HG03175 (cell line): ENCODE measurements at regions not wholly inside any gene's neighbourhood (a gene's known extent, or its start where the extent isn't known, plus 50 kb on each side); places are given as distances from the start of the nearest gene placed in this dataset.
"Not testable (repeated sequence)": the region's sequence is repeated elsewhere in the genome, so short reads cannot be mapped to it uniquely, and the experiment has no call there.

Source experiments
- ATAC-seq: cut with Tn5 transposase; IDR thresholded peaks from one replicate; pipeline ENCODE4 v1.9.1; 2021; ENCODE audit warnings: mild to moderate bottlenecking, moderate library complexity; ENCODE audit not compliant: unreplicated experiment

- ATAC-seq: no peak
Measured at GRCh38 chr2:139439100-139439499, 658.9 kb upstream of the NXPH2 start.

DNA sequence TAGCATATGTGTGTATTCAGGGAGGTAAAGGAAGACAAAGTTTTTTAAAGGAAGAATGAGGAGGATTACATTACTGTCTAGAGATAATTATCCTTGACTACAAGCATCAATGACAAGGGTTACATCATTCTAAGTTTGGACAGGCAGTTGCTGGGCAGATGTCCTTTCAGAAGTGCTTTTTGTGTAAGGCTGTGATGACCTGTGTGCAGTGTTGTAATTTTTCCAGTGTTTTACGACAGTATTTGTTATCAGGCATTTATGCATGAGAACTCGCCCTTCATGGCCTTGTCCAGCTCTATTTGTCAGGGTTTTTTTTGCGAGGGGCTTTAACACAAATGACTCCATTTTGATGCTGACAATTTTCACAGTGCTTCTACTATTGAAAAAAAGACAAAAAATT, 658.3 kb upstream of the NXPH2 start:
- no peak for ATAC-seq

DNA sequence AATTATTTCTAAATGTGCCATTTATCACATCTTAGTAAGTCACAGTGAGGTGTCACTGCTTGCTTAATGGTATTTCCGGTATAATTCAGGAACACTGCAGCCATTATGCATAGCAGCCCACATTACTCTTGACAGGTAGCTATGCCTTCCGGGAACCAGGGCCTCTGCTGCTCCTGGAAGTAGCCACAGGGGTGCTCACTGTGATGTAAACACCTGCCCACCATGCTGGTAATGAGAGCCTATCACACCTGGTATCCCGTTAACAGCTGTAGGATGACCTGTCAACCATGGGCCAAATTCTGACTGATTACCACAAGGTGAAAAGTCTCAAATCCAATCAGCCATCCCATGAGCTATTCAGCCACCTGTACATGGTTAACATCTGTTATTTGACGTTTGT, 647.0 kb upstream of the NXPH2 start:
- ATAC-seq: no peak

DNA sequence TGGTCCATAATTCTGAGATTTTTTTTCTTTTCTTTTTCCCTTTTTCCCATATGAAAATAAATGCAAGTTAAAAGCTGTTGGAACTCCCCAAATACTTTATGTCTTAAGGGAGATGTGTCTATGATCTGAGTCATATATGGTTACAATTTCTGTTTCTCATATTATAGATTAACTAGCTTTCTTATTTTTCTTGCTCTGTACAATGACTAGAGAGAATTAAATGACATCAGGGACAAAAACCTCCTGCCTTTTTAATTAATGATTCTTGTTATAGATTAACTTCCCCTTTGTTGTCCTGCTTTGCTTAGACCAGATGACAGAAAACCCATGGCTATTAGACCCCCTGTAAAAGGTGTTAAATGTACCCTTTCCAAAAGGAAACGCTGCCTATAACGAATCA, 643.9 kb upstream of the NXPH2 start:
- no peak for ATAC-seq

- no peak for ATAC-seq
Measured at GRCh38 chr2:139411236-139411635, 631.0 kb upstream of the NXPH2 start.

- ATAC-seq: not testable (repeated sequence)
Measured at GRCh38 chr2:139410833-139411174, 630.6 kb upstream of the NXPH2 start.

DNA sequence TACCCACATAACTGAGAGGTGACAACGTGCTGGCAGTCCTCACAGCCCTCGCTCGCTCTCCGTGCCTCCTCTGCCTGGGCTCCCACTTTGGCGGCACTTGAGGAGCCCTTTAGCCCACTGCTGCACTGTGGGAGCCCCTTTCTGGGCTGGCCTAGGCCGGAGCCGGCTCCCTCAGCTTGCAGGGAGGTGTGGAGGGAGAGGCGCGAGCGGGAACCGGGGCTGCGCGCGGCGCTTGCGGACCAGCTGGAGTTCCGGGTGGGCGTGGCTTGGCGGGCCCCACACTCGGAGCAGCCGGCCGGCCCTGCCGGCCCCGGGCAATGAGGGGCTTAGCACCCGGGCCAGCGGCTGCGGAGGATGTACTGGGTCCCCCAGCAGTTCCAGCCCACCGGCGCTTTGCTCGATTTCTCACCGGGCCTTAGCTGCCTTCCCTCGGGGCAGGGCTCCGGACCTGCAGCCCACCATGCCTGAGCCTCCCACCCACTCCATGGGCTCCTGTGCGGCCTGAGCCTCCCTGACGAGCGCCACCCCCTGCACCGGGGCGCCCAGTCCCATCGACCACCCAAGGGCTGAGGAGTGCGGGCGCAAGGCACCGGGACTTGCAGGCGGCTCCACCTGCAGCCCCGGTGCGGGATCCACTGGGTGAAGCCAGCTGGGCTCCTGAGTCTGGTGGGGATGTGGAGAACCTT, 630.1 kb upstream of the NXPH2 start:
- ATAC-seq: not testable (repeated sequence)

DNA sequence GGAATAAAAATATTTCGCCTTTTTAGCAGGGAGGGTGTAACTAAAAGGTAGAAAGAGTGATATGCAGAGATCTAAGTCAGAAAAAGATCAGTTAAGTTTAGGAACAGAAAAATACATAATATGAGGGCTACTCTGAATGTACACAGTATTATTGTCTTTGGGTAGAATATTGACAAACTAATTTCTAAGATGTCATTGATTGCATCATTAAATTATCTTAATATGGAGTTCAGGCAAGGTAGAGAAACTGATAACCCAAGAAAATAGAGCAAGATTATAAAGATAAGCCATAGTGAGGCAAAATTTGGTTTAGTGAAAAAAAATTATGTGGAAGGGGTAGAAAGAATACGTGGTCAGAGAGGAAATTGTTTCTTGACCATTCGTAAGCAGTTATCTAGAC, 629.0 kb upstream of the NXPH2 start:
- no peak for ATAC-seq

DNA sequence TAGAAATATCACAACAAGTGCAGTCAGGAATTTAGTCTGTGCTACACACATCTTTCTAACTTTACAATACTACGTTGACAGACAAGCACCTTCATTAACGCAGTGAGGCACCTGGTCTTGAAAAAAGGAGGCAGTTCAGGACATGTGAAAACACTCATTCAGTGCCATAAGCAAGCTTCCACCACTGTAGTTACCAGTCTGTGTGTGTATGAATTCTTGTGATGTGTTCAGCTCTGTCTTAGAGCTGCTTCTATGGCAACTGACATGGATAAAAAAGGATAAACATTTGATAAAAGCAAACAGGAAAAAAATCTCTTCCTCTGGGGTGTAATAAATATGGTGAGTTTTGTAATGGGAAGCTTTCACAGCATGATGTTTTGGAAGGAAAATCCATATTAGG, 623.8 kb upstream of the NXPH2 start:
- ATAC-seq: no peak

- no peak for ATAC-seq
Measured at GRCh38 chr2:139394801-139395200, 614.6 kb upstream of the NXPH2 start.

GRCh38 chr2:139389391-139389790, 609.2 kb upstream of the NXPH2 start:
- ATAC-seq: no peak

DNA sequence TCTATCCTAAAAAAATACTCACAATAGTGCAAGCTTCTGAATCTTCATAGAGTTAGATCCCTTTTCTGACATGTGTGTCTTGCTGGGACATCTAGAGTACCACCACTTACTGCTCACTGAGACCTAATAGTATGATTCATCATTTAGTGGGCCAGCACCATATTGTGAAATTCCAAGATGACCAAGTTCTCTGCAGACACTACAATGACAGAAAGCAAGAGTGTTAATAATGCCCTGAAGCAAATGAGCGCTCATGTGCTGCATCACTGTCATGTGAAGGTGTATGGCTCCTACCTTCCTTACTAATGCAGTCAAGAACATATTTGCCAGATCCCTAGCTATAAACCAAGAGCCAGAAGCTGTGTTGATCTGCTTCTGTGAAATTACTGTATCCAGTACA, 606.2 kb upstream of the NXPH2 start:
- no peak for ATAC-seq

GRCh38 chr2:139383532-139383931, 603.3 kb upstream of the NXPH2 start:
- ATAC-seq: no peak

GRCh38 chr2:139380051-139380450, 599.9 kb upstream of the NXPH2 start:
- ATAC-seq: no peak

- no peak for ATAC-seq
Measured at GRCh38 chr2:139378373-139378772, 598.2 kb upstream of the NXPH2 start.

- no peak for ATAC-seq
Measured at GRCh38 chr2:139374296-139374850, 594.2 kb upstream of the NXPH2 start.

DNA sequence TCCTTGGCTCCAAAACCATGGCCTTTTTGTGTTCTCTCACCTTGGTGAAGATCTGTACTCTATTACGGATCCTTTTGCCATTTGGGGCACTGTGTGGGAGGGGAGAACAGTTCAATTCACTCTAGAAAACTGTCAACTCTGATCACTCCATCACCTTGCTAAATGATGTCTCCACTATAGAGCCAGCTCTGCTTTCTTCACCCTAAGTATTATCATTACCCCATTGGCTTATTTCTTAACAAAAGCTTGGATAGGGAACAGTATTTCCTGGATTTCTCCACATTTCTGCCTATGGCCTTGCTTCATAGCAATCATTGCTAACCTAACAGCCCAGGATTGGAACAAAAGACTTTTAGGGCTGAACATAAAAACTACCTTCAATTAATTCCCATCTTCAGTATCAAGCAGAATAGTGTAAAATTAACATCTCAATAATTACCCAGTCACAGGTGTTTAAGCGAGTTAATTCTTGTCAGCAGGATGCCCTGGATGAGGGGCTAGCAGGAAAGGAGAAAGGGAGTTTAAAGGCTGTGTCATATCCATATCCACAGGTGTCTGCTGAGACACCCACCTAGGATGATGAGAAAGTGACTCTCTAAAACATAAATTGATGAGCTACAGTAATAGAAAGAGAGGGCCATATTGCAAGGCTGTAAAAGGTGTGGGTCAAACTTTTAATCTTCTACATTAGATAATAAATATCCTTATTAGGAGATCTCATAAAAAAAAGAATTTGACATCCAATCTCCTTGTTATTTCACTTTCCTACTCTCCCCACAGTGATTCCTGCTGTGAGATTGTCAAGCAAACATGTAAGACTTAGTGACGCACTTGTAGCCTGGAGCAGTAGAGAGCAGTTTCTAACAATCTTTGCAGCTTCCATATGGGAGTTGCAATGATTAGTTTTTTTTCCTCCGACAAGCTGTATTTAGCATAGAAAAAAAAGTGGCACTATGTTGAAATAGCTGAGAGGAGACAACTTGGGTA, 589.5 kb upstream of the NXPH2 start:
- ATAC-seq: no peak

GRCh38 chr2:139367416-139367815, 587.2 kb upstream of the NXPH2 start:
- ATAC-seq: no peak

GRCh38 chr2:139366681-139367080, 586.5 kb upstream of the NXPH2 start:
- ATAC-seq: no peak

GRCh38 chr2:139365189-139365588, 585.0 kb upstream of the NXPH2 start:
- no peak for ATAC-seq

- no peak for ATAC-seq
Measured at GRCh38 chr2:139360654-139361053, 580.5 kb upstream of the NXPH2 start.

DNA sequence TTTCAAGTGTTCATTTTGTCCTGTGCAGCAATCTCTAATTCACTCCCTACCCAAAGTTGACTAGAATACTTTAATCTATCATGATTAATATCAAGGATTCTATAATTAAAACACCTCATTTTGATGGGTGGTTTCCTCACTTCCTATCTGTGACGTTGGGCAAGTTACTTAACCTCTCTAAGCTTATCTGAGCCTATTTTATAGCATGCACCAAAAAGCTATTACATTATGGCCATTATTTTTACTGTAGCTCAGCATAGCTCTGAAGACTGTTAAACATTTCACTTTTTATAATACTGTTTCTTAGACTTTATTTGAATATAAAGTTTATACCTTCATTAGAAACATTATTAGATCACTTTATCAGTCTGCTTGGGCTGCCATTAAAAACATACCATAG, 579.6 kb upstream of the NXPH2 start:
- ATAC-seq: no peak
